ENCODE measurements at regions not wholly inside any gene's neighbourhood (a gene's known extent, or its start where the extent isn't known, plus 50 kb on each side); places are given as distances from the start of the nearest gene placed in this dataset.

GRCh38 chr3:127110982-127111693, 81.8 kb upstream of the PRR23E start:
- no peak for DNase-seq

- no peak for DNase-seq
These were observed 79.9 kb upstream of the PRR23E start for GRCh38 chr3:127112796-127113570.

GRCh38 chr3:127113571-127113891, 79.4 kb upstream of the PRR23E start:
- no peak for DNase-seq

GRCh38 chr3:127114337-127115070, 78.4 kb upstream of the PRR23E start:
- DNase-seq = no peak

GRCh38 chr3:127115691-127116351, 77.1 kb upstream of the PRR23E start:
- no peak for DNase-seq

- no peak for DNase-seq
These were observed 74.6 kb upstream of the PRR23E start for GRCh38 chr3:127118366-127118765.

GRCh38 chr3:127119693-127120464, 73.1 kb upstream of the PRR23E start:
- DNase-seq = no peak

GRCh38 chr3:127120851-127121647, 71.9 kb upstream of the PRR23E start:
- DNase-seq = no peak

- DNase-seq = no peak
These were observed 71.0 kb upstream of the PRR23E start for GRCh38 chr3:127121885-127122284.

- no peak for DNase-seq
These were observed 69.4 kb upstream of the PRR23E start for GRCh38 chr3:127123533-127123932.

GRCh38 chr3:127124120-127124519, 68.8 kb upstream of the PRR23E start:
- DNase-seq = no peak

GRCh38 chr3:127131424-127132170, 61.3 kb upstream of the PRR23E start:
- no peak for DNase-seq

GRCh38 chr3:127132876-127133275, 60.1 kb upstream of the PRR23E start:
- DNase-seq = no peak

- no peak for DNase-seq
These were observed 59.0 kb upstream of the PRR23E start for GRCh38 chr3:127133971-127134370.

GRCh38 chr3:127134466-127134865, 58.5 kb upstream of the PRR23E start:
- DNase-seq = no peak

GRCh38 chr3:127134887-127135240, 58.1 kb upstream of the PRR23E start:
- DNase-seq = no peak

- peak; percentile 67 for DNase-seq
These were observed 57.5 kb upstream of the PRR23E start for GRCh38 chr3:127135241-127136023.

- DNase-seq = no peak
These were observed 56.8 kb upstream of the PRR23E start for GRCh38 chr3:127136024-127136600.

- no peak for DNase-seq
These were observed 56.2 kb upstream of the PRR23E start for GRCh38 chr3:127136706-127137105.

- DNase-seq = no peak
These were observed 55.8 kb upstream of the PRR23E start for GRCh38 chr3:127137113-127137512.

All from right hindlimb (tissue), 1 donor.